ENCODE measurements at regions not wholly inside any gene's neighbourhood (a gene's known extent, or its start where the extent isn't known, plus 50 kb on each side); places are given as distances from the start of the nearest gene placed in this dataset.

- no peaks in the 10 kb centered on the region for H3K27me3 ChIP-seq (ENCODE audit: control insufficient read depth, insufficient read depth, low read length)
- DNase-seq (ENCODE audit: low read depth) (peak; percentile 43), FAIRE-seq (no peak)
- H3K4me3 ChIP-seq (ENCODE audit: low read depth, low read length) = no peak overlapping the region
- no peaks in the 10 kb centered on the region for H3K36me3 ChIP-seq (ENCODE audit: control insufficient read depth, insufficient read depth, low read length)
- TF ChIP-seq CTCF (IDR thresholded peaks at IDR 0.05; ENCODE audit: insufficient read depth, low read length, severe bottlenecking) = no peak
Measured at GRCh38 chr14:100955201-100955600, 51.7 kb upstream of the RTL1 start.

- FAIRE-seq = no peak
Measured at GRCh38 chr14:100962494-100962893, 59.0 kb upstream of the RTL1 start.

GRCh38 chr14:100965296-100965695 is 61.8 kb upstream of the RTL1 start:
- no peak for FAIRE-seq

More at GRCh38 chr14:100962494-100962893, 59.0 kb upstream of the RTL1 start:
- Histone ChIP-seq H3K27me3 (ENCODE audit: control insufficient read depth, insufficient read depth, low read length) (no peaks in the 10 kb centered on the region), H3K36me3 (ENCODE audit: control insufficient read depth, insufficient read depth, low read length) (no peaks in the 10 kb centered on the region), H3K4me3 (ENCODE audit: low read depth, low read length) (no peak overlapping the region)
- TF ChIP-seq CTCF (IDR thresholded peaks at IDR 0.05; ENCODE audit: insufficient read depth, low read length, severe bottlenecking) = no peak
- DNase-seq (ENCODE audit: low read depth) = no peak

GRCh38 chr14:100967178-100967577 is 63.7 kb upstream of the RTL1 start:
- no peak overlapping the region for H3K4me3 ChIP-seq (ENCODE audit: low read depth, low read length)
- H3K36me3 ChIP-seq (ENCODE audit: control insufficient read depth, insufficient read depth, low read length) = no peaks in the 10 kb centered on the region
- no peak for DNase-seq (ENCODE audit: low read depth)
- FAIRE-seq = no peak
- no peaks in the 10 kb centered on the region for H3K27me3 ChIP-seq (ENCODE audit: control insufficient read depth, insufficient read depth, low read length)
- no peak for TF ChIP-seq CTCF (IDR thresholded peaks at IDR 0.05; ENCODE audit: insufficient read depth, low read length, severe bottlenecking)

More at GRCh38 chr14:100965296-100965695, 61.8 kb upstream of the RTL1 start:
- DNase-seq (ENCODE audit: low read depth) = no peak
- H3K27me3 ChIP-seq (ENCODE audit: control insufficient read depth, insufficient read depth, low read length) = no peaks in the 10 kb centered on the region
- H3K4me3 ChIP-seq (ENCODE audit: low read depth, low read length) = no peak overlapping the region
- TF ChIP-seq CTCF (IDR thresholded peaks at IDR 0.05; ENCODE audit: insufficient read depth, low read length, severe bottlenecking) = no peak
- no peaks in the 10 kb centered on the region for H3K36me3 ChIP-seq (ENCODE audit: control insufficient read depth, insufficient read depth, low read length)

GRCh38 chr14:100967930-100968329 is 64.4 kb upstream of the RTL1 start:
- DNase-seq (ENCODE audit: low read depth) (no peak), FAIRE-seq (no peak)
- H3K4me3 ChIP-seq (ENCODE audit: low read depth, low read length) = no peak overlapping the region

More at GRCh38 chr14:100967930-100968329, 64.4 kb upstream of the RTL1 start:
- Histone ChIP-seq H3K36me3 (ENCODE audit: control insufficient read depth, insufficient read depth, low read length) (no peaks in the 10 kb centered on the region), H3K27me3 (ENCODE audit: control insufficient read depth, insufficient read depth, low read length) (no peaks in the 10 kb centered on the region)
- TF ChIP-seq CTCF (IDR thresholded peaks at IDR 0.05; ENCODE audit: insufficient read depth, low read length, severe bottlenecking) = no peak

All from bronchial epithelial cell (primary cell).